H9 (cell line): ENCODE measurements at regions not wholly inside any gene's neighbourhood (a gene's known extent, or its start where the extent isn't known, plus 50 kb on each side); places are given as distances from the start of the nearest gene placed in this dataset.

Experiments used
- DNase-seq: peaks from one replicate; pipeline ENCODE4 v3.0.0-alpha.2; 2017
- H2AFZ ChIP-seq: one replicate; pipeline ENCODE4 v1.6.1; 2013; ENCODE audit warnings: mild to moderate bottlenecking, low read length, control low read depth, moderate library complexity
- H2AK5ac ChIP-seq: 2 replicates; pipeline ENCODE4 v1.6.1; 2013; ENCODE audit warnings: low read length, control low read depth, mixed read lengths; ENCODE audit not compliant: insufficient read length
- H2BK120ac ChIP-seq: one replicate; pipeline ENCODE4 v1.6.1; 2013; ENCODE audit warnings: low read depth, mild to moderate bottlenecking, low read length, control low read depth, inconsistent platforms; ENCODE audit not compliant: poor library complexity, severe bottlenecking
- H2BK12ac ChIP-seq: 2 replicates; pipeline ENCODE4 v1.6.1; 2013; ENCODE audit warnings: low read length, control low read depth, mixed read lengths, low read depth; ENCODE audit not compliant: insufficient read length
- H2BK15ac ChIP-seq: 2 replicates; pipeline ENCODE4 v1.6.1; 2013; ENCODE audit warnings: low read depth, low read length, control low read depth
- H2BK20ac ChIP-seq: one replicate; pipeline ENCODE4 v1.6.1; 2013; ENCODE audit warnings: low read depth, mild to moderate bottlenecking, low read length, control low read depth, inconsistent platforms; ENCODE audit not compliant: poor library complexity, severe bottlenecking
- H2BK5ac ChIP-seq: 2 replicates; pipeline ENCODE4 v1.6.1; 2013; ENCODE audit warnings: low read length, control low read depth, mixed read lengths; ENCODE audit not compliant: insufficient read length
- H3K14ac ChIP-seq: 2 replicates; pipeline ENCODE4 v1.6.1; 2013; ENCODE audit warnings: low read length, control low read depth; ENCODE audit not compliant: insufficient read depth
- H3K18ac ChIP-seq: 2 replicates; pipeline ENCODE4 v1.6.1; 2013; ENCODE audit warnings: low read depth, mild to moderate bottlenecking, mixed read lengths, low read length, control low read depth; ENCODE audit not compliant: insufficient read length
- H3K23ac ChIP-seq: 2 replicates; pipeline ENCODE4 v1.6.1; 2013; ENCODE audit warnings: low read length, control low read depth, mixed read lengths, low read depth; ENCODE audit not compliant: insufficient read length
- H3K23me2 ChIP-seq: 2 replicates; pipeline ENCODE4 v1.6.1; 2013; ENCODE audit warnings: low read depth, mild to moderate bottlenecking, mixed read lengths, low read length, control low read depth; ENCODE audit not compliant: insufficient read length, poor library complexity, severe bottlenecking
- H3K27ac ChIP-seq: 2 replicates; pipeline ENCODE4 v1.5.1; 2013; ENCODE audit warnings: low read length, control low read depth, mixed read lengths, low read depth; ENCODE audit not compliant: insufficient read length
- H3K27me3 ChIP-seq: 2 replicates; pipeline ENCODE4 v1.6.1; 2013; ENCODE audit warnings: low read length, control low read depth, inconsistent platforms; ENCODE audit not compliant: insufficient read depth
- H3K4ac ChIP-seq: 2 replicates; pipeline ENCODE4 v1.6.1; 2013; ENCODE audit warnings: low read depth, mild to moderate bottlenecking, control low read depth, inconsistent platforms, low read length, moderate library complexity
- H3K4me1 ChIP-seq: 2 replicates; pipeline ENCODE4 v1.6.1; 2013; ENCODE audit warnings: low read length, control low read depth, inconsistent platforms; ENCODE audit not compliant: insufficient read depth
- H3K4me2 ChIP-seq: 2 replicates; pipeline ENCODE4 v1.6.1; 2013; ENCODE audit warnings: low read length, control low read depth, mixed read lengths; ENCODE audit not compliant: insufficient read length, insufficient read depth
- H3K56ac ChIP-seq: 2 replicates; pipeline ENCODE4 v1.6.1; 2013; ENCODE audit warnings: low read depth, mild to moderate bottlenecking, mixed read lengths, low read length, control low read depth; ENCODE audit not compliant: insufficient read length
- H3K79me1 ChIP-seq: 2 replicates; pipeline ENCODE4 v1.6.1; 2013; ENCODE audit warnings: low read depth, mild to moderate bottlenecking, moderate library complexity, low read length, control low read depth, inconsistent platforms; ENCODE audit not compliant: insufficient read depth, poor library complexity, severe bottlenecking
- H3K79me2 ChIP-seq: 2 replicates; pipeline ENCODE4 v1.6.1; 2013; ENCODE audit warnings: low read length, control low read depth, inconsistent platforms; ENCODE audit not compliant: insufficient read depth
- H3K9ac ChIP-seq: 2 replicates; pipeline ENCODE4 v1.6.1; 2013; ENCODE audit warnings: low read length, control low read depth, mixed read lengths; ENCODE audit not compliant: insufficient read length; ENCODE audit errors: extremely low read depth
- H3K9me3 ChIP-seq: one replicate; pipeline ENCODE4 v1.6.1; 2013; ENCODE audit warnings: low read depth, low read length, inconsistent platforms; ENCODE audit not compliant: control insufficient read depth
- H3T11ph ChIP-seq: one replicate; pipeline ENCODE4 v1.6.1; 2013; ENCODE audit warnings: mild to moderate bottlenecking, low read length, control low read depth, inconsistent platforms
- H4K20me1 ChIP-seq: one replicate; pipeline ENCODE4 v1.6.1; 2013; ENCODE audit not compliant: control insufficient read depth, insufficient read length, insufficient read depth
- H4K5ac ChIP-seq: 2 replicates; pipeline ENCODE4 v1.6.1; 2013; ENCODE audit warnings: low read depth, mild to moderate bottlenecking, mixed read lengths, low read length, control low read depth; ENCODE audit not compliant: insufficient read length
- H4K8ac ChIP-seq: replicated peaks from 2 replicates; pipeline ENCODE4 v1.6.1; 2013; ENCODE audit warnings: low read length, control low read depth, mixed read lengths, low read depth; ENCODE audit not compliant: insufficient read length
- H4K91ac ChIP-seq: 2 replicates; pipeline ENCODE4 v1.6.1; 2013; ENCODE audit warnings: low read depth, mild to moderate bottlenecking, moderate library complexity, mixed read lengths, low read length, control low read depth; ENCODE audit not compliant: insufficient read length
- H3K27ac Mint-ChIP-seq, 3 experiments: 2 replicates in 2 of 3; 3 replicates in 1 of 3; pipeline ENCODE4 v1.8.0; 2020 to 2021; ENCODE audit warnings: mixed read lengths in 3 of 3, mild to moderate bottlenecking in 1 of 3, moderate library complexity in 1 of 3
- H3K27me3 Mint-ChIP-seq: 2 replicates; pipeline ENCODE4 v1.8.0; 2021; ENCODE audit warnings: low read depth, mild to moderate bottlenecking, moderate library complexity, mixed read lengths
- H3K36me3 Mint-ChIP-seq, 3 experiments: 2 replicates in 2 of 3; 3 replicates in 1 of 3; pipeline ENCODE4 v1.8.0; 2020 to 2021; ENCODE audit warnings: low read depth in 3 of 3, mixed read lengths in 3 of 3; ENCODE audit not compliant: insufficient read depth in 1 of 3
- H3K4me1 Mint-ChIP-seq, 2 experiments: 2 replicates each; pipeline ENCODE4 v1.8.0; 2020; ENCODE audit warnings: mixed read lengths in 2 of 2
- H3K4me3 Mint-ChIP-seq, 2 experiments: 2 replicates in 1 of 2; 3 replicates in 1 of 2; pipeline ENCODE4 v1.8.0; 2020 to 2021; ENCODE audit warnings: mild to moderate bottlenecking in 2 of 2, mixed read lengths in 2 of 2, moderate library complexity in 1 of 2
- H3K9me3 Mint-ChIP-seq, 2 experiments: 2 replicates in 1 of 2; 3 replicates in 1 of 2; pipeline ENCODE4 v1.8.0; 2020; ENCODE audit warnings: mild to moderate bottlenecking in 2 of 2, mixed read lengths in 2 of 2, moderate library complexity in 1 of 2
- CTCF ChIP-seq: fragments of 200-600 bp; sonication (generic); conservative IDR thresholded peaks from 3 replicates; pipeline ENCODE4 v1.8.0; 2021; ENCODE audit warnings: antibody characterized with exemption, mild to moderate bottlenecking
- WGBS: extraction: QIAGEN DNeasy Blood & Tissue Kit; methylation state at CpG from one replicate; pipeline ENCODE4 v1.1.7; 2013; ENCODE audit warnings: missing lambda C conversion rate, low lambda C conversion rate, mixed read lengths; ENCODE audit not compliant: insufficient read length; ENCODE audit errors: extremely low coverage; 5-methylcytosine and 5-hydroxymethylcytosine counted together

- WGBS, result no CpG with 5 or more reads among the region's 5 CpGs
- H2BK120ac ChIP-seq, result no peak overlapping the region
These were observed 54.3 kb upstream of the CLMP start for GRCh38 chr11:123249354-123249753.

More at GRCh38 chr11:123249354-123249753, 54.3 kb upstream of the CLMP start:
- no peak for TF ChIP-seq CTCF
- no peak overlapping the region for H4K5ac ChIP-seq
- H3K4me3 Mint-ChIP-seq, result no peak overlapping the region
- no peaks in the 10 kb centered on the region for H3K9me3 ChIP-seq
- H3K56ac ChIP-seq, result no peak overlapping the region
- no peak for DNase-seq
- no peak overlapping the region for H3K4ac ChIP-seq
- H2BK12ac ChIP-seq, result no peak overlapping the region
- H3T11ph ChIP-seq, result no peak overlapping the region
- no peak overlapping the region for H4K8ac ChIP-seq
- no peak overlapping the region for H3K23ac ChIP-seq
- H4K20me1 ChIP-seq, result no peaks in the 10 kb centered on the region
- H3K4me1 Mint-ChIP-seq, result peaks cover 5 to 14% of the 10 kb centered on the region in 2 experiments
- H2AK5ac ChIP-seq, result no peak overlapping the region
- H3K9ac ChIP-seq, result no peak overlapping the region
- no peak overlapping the region for H3K14ac ChIP-seq
- H3K18ac ChIP-seq, result no peak overlapping the region
- H2BK15ac ChIP-seq, result no peak overlapping the region
- H2AFZ ChIP-seq, result no peak overlapping the region
- H4K91ac ChIP-seq, result no peak overlapping the region
- peaks cover 1% of the 10 kb centered on the region for H3K27me3 Mint-ChIP-seq
- no peak overlapping the region for H3K27ac Mint-ChIP-seq
- no peaks in the 10 kb centered on the region for H3K79me1 ChIP-seq
- H2BK20ac ChIP-seq, result no peak overlapping the region
- no peak overlapping the region for H3K27ac ChIP-seq
- H3K79me2 ChIP-seq, result no peaks in the 10 kb centered on the region
- H2BK5ac ChIP-seq, result no peak overlapping the region
- H3K23me2 ChIP-seq, result no peaks in the 10 kb centered on the region
- H3K9me3 Mint-ChIP-seq, result no peaks in the 10 kb centered on the region; a peak in 1 of 5 replicates
- no peaks in the 10 kb centered on the region for H3K27me3 ChIP-seq
- no peaks in the 10 kb centered on the region for H3K36me3 Mint-ChIP-seq
- H3K4me2 ChIP-seq, result no peak overlapping the region
- no peaks in the 10 kb centered on the region for H3K4me1 ChIP-seq
